ENCODE measurements at regions not wholly inside any gene's neighbourhood (a gene's known extent, or its start where the extent isn't known, plus 50 kb on each side); places are given as distances from the start of the nearest gene placed in this dataset.
A peak's percentile ranks its signal among the peaks of the same experiment; 100 is the strongest.
"Not testable (repeated sequence)": the region's sequence is repeated elsewhere in the genome, so short reads cannot be mapped to it uniquely, and the experiment has no call there.

DNA sequence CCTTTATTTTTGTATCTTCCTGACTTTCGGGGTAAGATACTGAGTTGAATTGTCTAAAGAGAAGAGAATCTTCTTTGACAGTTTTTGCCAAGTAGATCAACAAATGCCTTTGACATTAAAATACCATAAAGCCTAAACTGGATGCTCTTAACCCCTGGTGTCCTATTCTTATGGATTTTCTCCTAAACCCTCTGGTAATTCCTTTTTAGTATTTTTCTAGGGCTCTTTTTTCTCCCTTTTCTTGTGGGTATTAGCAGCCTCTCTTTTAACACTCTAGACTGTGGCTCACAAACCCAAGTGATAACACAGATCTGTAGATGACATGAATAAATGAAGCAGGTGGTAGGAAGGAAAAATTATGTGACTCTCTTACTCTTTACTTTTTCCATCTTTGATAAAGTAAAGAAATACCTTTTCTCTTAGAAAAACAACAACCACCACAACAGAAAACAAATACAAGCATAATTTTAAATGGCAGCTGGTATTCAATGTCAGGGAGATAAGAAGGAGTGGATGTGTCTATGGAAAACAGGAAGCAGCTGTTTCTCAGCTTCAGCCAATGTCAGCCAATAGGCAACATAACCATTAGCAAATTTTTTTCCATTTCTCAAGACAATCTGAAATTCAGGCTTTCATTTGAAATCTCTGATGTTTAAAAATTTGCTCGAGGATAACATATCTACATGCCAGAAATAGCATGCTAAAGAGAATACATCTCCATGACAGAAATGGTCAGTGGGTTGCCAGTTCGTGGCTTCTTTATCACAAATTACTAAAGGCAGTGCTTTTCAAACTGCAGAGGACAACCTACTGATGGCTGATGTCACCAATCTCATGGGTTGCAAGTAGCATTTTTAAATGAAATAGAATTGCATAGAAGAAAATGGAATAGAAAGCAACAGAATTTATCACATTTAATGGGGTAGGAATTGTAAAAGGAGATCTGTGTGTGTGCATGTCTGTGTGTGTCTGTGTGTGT lies 123.1 kb upstream of the KRR1 start:
- no peak for DNase-seq

DNA sequence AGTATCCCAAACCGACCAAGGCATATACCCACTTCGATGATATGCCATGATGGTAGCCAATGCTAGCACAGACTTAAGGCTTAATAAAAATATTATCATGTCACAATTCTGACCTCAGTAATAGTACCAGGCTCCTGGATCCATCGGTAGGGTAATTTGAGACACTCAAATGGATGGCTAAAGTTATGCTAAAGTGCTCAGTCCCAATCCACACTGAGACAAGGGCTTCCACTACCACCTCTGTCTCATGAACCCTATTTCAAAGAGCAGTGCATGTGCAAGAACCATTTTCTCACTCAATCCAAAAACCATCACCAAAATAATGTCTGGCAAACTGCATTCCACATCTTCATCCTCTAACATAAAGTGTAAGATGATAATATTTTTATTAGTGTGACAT lies 122.4 kb upstream of the KRR1 start:
- no peak for DNase-seq

DNA sequence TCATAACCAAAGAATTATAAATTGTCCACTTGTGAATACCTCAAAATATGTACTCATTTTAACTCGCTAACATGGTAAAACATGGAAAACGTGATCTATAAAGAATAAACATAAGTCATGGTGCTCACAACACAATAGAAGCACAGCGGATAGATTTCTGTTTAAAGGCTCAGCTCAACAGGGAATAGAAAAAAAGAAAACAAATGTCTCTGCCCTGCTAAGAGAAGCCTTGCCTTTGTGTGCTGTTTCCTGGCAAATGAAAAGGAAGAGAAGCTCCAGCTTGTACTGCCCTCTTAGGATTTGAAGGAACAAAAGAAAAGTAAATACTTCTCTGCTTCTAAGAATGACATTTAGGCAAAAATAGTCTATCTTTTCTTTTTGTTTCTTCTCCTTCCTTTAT lies 121.0 kb upstream of the KRR1 start:
- no peak for DNase-seq

DNA sequence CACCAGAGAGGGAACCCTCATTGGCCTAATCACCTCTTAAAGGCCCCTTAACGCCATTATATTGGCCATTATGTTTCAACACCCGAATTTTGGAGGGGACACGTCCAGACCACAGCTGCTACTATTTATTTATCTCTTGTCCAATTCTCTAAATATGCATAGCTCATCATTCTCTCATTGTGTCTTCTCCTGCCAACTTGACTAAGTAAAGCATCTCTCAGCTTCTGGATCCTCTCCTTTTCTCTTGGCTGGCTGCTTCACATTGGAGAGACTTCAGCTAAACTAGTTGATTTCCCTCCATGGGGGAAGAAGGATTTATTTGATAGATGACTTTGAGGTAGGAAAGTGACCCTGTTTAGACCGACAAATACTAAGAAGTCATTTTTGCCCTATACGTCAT lies 120.4 kb upstream of the KRR1 start:
- DNase-seq: no peak

DNA sequence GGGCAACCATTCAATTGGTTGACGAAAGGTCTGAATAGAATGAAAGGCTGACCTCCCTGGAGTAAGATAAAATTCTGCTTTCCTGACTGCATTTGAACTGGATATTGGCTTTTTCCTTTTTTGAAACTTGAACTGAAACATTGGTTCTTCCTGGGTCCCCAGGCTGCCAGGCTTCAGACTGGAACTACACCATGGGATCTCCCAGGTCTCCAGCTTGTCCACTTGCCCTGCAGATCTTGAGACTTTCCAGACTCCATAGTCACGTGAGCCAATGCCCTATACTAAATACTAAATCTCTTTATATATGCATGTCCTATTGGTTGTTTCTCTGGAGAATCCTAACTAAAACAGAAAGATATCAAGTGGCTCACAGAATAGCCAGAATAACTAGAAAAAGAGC lies 118.7 kb upstream of the KRR1 start:
- no peak for DNase-seq

DNA sequence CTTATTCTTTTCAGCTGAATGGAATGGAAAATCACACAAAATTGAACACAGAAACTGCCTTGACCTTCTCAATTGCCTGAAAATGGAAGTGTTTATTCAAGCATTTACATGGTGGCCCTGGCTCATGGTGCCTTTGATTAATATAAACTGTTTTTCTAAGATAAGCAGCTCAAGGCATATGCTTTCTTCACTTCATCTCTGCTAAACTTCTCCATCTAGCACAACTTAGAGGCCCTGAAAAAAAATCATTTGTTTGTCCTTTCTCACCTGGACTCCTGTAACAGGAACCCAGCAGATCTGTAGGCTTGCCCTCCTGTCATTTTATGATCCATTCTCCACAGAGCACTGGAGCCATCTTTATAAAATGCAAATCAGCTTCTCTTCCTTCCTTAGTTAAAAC lies 117.5 kb upstream of the KRR1 start:
- DNase-seq: no peak

DNA sequence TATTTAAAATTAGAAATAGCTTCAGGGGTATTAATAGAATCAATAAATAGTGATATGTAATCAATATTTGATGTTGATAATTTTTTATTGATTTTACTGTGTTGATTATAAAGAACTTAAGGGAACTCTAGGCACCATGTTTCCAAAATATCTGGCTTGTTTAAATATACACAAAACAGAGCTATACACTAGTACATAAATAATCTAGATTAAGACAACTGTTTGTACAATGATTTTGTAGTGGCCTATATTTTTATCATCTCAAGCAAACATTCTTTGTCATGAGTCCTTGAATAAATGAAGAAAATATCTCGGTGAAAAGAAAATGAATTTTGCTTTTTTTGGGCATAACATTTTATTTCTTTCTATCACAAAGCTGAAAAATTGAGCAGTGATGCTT lies 117.1 kb upstream of the KRR1 start:
- DNase-seq: no peak

DNA sequence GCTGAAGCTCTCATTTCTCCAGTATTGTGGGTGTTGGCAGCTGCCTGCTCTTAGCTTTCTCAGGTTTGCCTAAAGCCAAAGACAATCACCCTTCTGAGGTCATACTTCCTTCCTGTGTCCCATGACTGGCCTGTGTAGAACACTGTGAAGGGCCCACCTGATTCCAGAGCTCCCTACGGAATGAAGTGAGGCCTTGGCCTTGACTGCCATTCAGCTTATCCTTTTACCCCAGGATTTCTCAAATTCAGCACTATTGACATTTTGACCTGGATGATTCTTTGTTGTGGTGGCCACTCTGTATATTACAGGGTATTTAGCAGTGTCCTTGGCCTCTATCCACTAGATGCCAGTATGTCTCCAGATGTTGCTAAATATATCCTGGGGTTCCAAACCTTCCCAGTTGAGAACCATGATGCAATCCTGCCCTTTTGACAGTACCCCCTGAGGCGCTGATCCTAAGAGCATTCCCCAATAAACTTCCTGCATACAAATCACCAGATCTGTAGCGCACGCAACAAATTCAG lies 112.3 kb upstream of the KRR1 start:
- DNase-seq: peak; percentile 18

DNA sequence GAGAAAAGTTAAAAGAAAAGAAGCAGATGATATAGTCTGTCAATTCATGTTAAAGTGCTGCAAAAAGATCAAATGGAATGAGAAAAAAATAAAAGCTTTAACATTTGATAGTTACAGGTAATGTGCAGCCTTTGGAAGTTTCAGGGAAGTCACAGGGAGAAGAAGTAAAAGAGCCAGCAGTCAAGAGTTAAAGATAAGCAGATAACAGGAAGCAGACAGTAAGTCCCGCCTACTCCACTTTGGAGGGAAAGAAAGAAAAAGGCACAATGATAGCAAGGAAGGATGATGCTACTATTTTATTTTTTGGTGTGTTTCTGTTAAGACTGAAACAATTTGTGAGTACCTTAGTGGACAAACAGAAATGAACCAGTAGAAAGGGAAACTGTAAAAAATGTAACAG lies 111.1 kb upstream of the KRR1 start:
- DNase-seq: no peak

DNA sequence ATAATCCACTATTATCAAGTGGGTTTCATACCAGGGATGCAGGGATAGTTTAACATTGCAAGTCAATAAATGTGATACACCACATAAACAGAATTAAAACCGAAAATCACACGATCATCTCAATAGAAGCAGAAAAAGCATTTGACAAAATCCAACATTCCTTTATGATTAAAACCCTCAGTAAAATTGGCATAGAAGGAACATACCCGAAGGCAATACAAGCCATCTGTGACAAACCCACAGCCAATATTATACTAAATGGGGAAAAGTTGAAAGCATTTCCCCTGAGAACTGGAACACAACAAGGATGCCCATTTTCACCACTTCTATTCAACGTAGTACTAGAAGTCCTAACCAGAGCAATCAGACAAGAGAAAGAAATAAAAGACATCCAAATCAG lies 103.0 kb upstream of the KRR1 start:
- DNase-seq: not testable (repeated sequence)

DNA sequence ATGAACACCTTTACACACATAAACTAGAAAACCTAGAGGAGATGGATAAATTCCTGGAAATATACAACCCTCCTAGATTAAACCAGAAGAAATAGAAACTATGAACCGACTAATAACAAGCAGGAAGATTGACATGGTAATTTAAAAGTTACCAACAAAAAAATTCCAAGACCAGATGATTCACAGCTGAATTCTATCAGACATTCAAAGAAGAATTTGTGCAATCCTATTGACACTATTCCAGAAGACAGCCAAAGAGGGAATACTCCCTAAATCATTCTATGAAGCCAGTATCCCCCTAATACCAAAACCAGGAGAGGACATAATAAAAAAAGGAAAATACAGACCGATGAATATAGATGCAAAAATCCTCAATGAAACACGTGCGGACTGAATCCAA lies 102.6 kb upstream of the KRR1 start:
- DNase-seq: no peak

DNA sequence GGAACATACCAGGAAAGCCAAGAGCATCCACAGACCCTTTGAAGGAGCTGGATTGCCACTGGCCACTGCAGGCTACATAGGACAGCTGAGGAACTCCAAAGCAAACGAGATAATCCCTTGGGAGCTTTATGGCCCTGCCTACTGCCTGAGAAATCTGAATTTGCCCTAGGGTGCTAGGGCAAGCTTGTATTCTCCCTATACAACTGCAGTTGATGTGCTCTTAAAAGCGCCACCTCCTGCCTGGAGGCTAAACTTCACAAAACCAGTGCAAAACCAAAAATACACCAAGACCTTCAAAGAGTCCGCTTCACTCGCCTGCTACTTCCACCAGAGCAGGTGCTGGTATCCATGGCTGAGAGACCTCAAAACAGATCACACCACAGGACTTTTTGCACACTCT lies 99.6 kb upstream of the KRR1 start:
- DNase-seq: no peak

DNA sequence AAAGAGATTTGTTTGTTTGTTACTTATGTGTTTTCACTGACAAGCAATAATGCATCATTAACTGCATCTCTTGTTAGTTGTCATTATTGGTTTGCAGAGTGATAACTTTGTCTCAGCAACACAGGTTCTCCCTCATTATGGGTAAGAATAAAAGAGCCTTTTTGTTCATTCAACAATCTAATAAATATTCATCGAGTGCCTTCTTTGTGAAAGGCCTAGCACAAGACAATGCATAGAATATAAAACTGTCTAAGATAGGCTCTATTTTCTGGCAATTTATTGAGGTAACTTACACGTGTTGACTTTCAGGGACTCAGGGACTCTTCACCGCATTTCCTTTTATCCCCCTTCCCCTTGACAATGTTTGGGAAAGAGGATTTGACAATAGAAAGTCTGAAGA lies 95.5 kb upstream of the KRR1 start:
- no peak for DNase-seq

DNA sequence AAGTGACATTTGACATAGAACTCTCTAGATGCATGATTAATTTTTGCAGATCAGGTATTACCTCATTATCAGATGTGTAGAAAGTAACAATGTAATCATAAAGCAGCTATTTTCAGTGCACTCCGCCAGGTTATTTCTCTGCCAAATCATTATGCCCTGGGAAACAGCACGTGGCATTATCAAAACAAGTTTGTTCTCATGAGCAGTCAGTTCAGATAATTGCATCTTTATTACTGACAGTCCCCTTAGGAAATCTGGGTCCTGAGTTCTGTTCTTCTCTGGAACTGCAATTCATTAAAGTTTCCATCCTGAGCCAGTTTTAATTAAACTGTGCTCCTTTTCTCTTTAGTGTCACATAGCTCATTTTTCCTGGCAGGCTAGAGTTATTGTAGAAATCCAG lies 94.7 kb upstream of the KRR1 start:
- no peak for DNase-seq

DNA sequence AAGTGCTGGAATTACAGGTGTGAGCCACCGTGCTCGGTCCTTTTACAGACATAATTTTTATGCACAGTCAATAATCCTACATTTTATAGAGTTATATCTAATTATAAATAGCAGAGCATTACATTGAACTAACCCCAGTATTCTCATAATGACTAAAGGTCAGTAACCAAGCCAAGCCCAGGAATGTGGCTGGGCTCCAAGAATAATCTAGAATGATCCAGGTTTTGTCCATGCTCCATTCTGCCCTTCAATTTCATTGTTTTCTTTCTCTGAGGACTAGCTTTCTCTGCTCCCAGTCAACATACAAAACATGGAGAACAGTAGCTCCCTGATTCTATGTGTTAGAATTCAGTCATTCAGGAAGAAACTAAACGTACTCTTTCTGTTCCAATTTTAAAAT lies 92.1 kb upstream of the KRR1 start:
- DNase-seq: no peak

DNA sequence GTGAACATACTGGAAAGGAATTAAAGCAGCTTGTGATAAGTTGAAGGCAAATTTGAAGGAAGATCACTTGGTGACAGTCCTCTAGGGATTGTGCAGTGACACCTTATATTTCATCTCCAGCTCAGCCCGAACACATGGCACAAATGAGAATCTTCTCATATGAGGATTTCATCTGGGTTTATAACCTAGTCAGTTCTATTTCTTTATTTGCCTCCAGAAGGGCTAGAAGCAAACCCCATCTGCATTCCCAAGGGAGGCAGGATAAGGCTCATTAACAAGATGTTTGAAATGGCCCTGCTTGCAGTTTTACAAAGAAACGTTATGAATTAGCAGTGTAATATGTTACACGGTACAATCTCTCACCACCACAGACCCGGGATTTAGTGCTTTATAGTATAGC lies 90.7 kb upstream of the KRR1 start:
- no peak for DNase-seq

DNA sequence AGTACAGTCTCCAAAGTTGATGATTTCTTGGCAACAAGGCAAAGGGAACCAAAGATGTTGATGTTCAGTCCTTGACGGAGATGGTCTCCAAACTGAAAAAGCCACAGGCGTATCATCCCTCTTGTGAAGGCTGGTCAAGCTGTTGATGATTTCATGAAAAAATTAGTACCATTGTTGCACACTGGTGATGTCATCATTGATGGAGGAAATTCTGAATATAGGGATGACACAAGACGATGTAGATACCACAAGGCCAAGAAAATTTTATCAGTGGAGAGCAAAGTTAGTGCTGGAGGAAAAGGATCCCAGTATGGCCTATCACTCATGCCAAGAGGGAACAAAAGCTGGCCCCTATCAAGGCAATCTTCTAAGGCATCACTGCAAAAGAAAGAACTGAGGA lies 88.7 kb upstream of the KRR1 start:
- DNase-seq: no peak

DNA sequence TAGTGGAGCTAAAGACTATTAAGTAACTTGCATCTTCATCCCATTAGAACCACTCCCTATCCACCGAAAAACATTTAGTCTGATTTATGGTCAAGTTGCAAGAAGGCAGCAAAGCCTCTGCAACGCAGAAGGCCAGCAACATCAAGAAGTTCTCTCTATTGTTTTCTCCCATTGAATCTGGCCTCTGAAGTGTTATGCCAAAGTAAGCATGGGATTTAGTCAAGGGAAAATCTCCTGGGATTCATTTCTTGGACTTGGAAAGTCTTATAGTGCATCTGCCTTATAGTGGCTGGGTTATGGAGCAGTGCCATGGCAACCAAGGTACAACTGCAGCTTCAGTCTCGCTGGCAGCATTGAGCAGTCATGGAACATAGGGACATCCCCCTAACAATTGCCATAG lies 87.7 kb upstream of the KRR1 start:
- no peak for DNase-seq

DNA sequence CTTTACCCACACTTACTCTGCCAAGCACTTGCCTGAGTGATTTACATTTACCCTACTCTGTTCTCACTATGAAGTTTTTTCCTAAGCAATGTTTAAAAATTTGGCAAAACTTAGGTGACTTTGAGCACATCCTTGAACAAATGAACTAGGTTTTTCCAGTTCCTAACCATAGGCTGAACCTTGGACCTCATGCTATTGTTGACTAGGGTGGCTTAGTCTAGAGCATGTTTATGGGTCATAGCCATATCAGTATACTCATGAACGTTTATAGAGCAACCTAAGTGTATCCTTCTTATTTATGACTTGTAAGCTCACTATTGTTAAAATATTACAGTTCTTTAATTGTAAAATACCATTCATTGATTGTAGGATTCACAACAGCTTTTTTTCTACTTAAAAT lies 85.0 kb upstream of the KRR1 start:
- DNase-seq: no peak

DNA sequence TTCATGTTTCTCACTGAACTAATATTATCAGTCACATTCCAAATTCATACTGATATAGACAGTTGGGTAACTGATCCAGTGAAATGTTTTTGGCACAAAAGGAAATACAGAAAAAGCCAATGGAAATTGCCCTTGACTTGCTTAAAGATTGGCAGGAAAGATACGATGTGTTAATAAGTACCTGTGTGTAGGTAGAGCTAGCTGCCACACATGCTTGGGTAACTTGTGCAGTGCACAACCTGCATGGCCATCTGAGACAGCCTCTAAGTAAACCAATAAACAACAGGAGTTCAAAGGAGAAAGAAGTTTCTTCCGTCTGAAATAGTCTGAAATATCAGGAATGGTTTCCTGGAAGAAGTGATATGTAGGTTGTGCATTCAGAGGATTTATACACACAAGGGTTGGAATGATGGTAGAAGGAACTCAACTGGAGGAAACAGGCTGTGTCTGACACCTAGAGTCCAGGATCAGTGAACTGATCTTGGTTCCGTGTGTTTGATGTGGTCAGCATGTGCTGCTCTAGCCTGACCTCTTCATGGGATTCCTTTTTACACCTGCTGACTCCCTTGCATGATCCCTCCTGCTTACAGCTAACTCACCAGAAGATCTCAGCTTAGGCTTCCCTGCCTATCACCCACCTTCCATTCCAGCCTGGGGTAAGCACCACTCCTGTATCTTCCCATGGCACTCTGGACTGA lies 81.4 kb upstream of the KRR1 start:
- DNase-seq: no peak

DNA sequence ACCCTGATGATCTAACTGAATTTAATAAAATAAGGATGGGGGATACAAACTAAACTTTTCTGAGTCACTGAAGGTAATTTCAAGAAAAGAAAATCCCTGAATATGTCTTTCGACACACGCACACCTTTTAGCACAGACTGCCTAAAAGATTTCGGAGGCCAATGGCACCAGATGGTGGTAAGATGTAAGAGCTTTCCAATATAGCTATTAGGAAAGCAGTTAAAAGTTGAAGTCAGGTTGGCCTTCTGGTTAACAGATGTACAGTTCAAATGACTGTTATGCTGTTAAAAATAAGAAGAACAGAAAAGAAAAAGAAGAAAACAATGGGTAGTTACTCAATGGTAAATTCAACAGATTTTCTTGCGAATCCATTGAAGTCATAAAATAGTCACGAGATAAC lies 80.7 kb upstream of the KRR1 start:
- DNase-seq: no peak

DNA sequence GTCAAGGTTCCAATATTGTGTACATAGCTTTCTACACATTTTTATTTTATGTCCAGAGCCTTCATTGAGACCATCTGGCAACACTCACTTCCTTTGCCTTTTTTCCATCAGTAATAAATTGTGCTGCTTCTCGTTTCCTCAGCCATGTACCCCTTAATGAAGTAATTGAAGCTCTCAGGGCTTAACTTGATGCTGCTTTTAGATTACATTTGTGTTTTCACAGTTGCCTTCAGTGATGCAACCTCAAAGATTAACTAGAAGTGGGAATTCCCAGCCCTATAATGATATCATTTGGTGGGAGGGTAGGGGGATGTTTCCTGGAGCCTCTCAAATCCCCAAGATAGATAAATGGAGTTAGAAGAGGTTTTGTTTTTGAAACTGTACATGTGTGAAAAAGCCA lies 80.2 kb upstream of the KRR1 start:
- DNase-seq: peak; percentile 6

DNA sequence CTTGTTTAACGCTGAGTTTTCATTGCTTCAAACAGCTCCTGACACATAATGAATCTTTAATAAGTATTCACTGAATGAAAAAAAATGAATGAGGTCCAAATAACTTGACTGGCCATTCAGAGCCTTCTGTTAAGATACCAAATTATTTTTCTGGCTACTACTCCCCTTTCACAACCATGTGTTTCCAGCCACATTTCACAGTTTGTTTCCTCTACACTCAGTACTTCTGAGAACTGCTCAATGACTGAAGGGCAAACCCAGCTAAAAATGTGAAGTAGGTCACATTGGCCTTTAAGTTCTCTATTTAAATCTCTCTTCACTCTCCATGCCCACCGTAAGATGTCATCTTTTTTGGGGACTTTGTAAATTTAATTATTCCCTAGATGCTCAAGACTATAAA lies 78.4 kb upstream of the KRR1 start:
- no peak for DNase-seq
